HG03575 (cell line): ENCODE measurements at regions not wholly inside any gene's neighbourhood (a gene's known extent, or its start where the extent isn't known, plus 50 kb on each side); places are given as distances from the start of the nearest gene placed in this dataset.

ENCODE experiments used
- ATAC-seq: cut with Tn5 transposase; IDR thresholded peaks from one replicate; pipeline ENCODE4 v1.9.1; 2021; ENCODE audit not compliant: unreplicated experiment, insufficient number of reproducible peaks, low FRiP score; ENCODE audit errors: extremely low read depth

- no peak for ATAC-seq
Measured at GRCh38 chr10:128950159-128950915, 516.7 kb upstream of the MGMT start.

DNA sequence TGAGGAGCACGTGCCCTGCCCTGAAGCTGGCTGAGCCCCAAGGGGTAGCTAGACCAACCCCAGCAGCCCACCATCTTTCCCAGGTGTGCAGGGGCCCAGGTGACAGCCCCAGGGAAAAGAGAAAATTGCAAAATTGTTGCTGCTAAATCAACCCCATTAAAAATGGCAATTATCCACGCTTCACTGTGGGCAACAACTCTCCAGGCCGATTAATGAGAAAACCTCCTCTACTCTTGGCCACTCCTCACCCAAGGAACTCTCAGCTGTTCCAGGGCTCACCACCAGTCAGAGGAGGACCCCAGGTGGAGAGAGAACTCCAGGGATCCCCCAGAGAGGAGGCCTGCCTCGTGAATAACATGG is 516.1 kb upstream of the MGMT start:
- ATAC-seq = no peak

- no peak for ATAC-seq
Measured at GRCh38 chr10:128952856-128953255, 514.2 kb upstream of the MGMT start.

DNA sequence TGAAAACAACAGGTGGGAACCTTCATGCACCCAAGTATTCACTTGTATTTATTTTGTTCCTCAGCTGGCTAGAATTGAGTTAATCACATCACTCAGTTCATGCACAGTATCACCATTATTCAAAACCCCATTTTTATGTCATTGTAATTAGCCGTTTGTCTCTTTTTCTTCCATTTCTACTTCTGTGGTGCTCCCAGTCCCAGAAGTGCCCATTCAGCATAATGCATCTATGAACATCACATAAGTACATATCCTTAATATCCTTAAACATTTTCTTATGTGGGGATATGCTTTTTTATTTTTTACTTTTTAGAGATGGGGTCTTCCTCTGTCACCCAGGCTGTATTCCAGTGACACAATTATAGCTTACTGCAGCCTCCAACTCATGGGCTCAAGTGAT is 510.9 kb upstream of the MGMT start:
- no peak for ATAC-seq

- no peak for ATAC-seq
Measured at GRCh38 chr10:128957221-128957620, 509.8 kb upstream of the MGMT start.

GRCh38 chr10:128958834-128959690 is 508.0 kb upstream of the MGMT start:
- no peak for ATAC-seq

DNA sequence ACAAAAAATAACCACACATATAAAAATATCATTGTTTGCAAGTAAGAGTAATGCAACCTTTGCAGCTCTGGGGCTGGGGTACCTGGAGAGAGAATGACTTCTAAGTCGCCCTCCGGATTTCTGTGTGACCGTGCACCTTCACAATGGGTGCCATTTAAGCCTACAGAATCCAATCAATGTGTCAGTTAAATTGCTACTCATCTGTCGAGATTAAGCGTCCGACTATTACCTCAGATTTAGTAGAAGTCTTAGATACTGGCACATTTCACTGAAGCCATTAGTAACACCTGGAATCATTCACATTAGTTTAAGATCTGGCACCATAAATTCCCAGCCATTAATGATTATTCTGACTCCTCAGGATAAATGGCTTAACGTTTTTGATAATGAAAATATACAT is 507.3 kb upstream of the MGMT start:
- no peak for ATAC-seq

DNA sequence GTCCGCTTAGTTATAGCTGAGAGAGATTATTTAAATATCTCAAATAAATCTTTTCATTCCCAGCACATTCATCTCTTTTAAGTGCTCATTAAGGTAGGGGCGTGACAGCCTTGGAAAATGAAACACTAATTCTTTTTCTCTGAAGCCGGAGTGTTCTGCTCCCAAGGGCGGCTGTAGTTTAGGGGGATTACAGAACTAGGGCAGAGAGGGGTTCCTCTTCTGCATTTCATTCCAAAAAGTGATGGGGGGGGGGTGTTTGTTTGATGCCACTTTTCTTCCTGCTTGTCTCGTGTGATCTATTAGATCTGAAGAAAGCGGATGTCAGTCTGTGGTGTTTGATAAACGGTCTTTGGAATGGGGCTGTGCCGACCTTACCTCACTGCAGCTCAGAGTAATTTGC is 506.5 kb upstream of the MGMT start:
- no peak for ATAC-seq

- ATAC-seq = no peak
Measured at GRCh38 chr10:128962182-128962581, 504.9 kb upstream of the MGMT start.

DNA sequence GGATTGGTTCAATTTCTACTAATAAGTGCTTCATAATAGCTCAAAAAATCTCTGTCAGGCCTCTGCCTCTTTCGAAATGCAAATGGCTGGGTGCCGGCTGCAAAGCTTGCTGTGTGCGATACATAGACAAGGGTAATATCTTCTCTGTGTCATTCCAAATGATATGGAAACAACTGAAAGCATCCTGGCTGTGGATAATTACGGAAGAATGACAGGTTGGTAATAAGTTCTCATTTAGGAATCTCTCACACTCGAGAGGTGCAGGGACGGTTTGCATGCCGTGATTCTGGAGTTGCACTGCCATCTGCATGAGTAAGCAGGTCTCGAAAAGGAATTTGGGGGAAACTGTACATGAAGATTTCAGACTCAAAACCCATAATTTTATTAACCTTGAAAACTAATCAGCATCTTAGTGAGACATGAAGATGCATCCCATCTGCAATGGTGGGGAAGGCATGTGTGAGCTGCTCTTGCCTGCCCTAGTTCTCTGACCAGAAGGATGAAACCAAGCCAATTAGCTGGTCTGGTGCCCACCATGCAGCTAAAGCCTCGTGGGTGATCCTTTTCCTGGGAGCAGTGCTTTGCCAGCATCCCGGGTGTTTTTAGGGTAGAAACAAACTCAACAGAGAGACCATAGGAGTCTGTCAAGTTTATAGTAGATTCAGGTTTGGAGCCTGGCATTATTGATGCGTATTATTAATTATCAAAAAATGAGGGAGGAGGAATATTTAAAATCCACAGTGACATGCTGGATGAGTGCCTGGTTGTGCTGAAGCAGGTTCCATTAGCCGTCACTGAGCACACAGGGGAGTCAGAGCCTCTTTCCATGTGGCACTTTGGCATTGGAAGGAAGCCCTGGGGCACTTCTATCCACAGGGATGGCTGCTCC is 503.6 kb upstream of the MGMT start:
- no peak for ATAC-seq

DNA sequence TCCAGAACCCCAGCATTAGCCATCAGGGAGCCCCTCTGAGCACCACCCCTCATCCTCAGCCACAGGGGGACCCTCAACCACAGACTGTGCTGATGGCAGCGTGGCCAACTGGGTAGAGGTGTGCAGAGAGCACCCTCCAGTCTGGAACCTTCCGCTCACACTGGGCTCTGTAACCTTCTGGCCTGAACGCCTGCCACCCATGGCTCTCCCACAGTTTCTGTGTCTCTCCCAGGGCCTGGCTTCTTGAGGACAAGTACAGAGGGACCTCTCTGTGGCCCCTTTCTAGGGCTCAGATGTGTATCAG is 503.0 kb upstream of the MGMT start:
- ATAC-seq = no peak

- ATAC-seq = no peak
Measured at GRCh38 chr10:128967980-128968756, 498.9 kb upstream of the MGMT start.

DNA sequence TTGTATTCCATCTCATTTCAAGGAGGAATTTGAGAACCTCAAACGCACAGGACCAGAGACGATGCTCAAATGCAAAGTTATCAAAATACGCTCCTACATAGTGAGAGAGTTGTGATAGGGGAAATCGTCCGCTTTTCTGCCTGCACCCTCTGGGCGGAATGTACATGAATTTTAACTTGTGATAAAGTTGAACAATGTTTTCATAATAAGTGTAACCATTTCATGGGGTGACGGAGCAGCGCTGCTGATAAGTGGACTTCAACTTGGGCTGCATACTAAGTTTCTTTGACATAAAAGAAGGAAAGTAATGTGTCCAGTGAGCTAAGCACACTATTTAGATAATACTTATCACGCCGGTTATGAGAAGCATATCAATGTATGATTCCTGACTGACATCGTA is 497.5 kb upstream of the MGMT start:
- ATAC-seq = no peak

GRCh38 chr10:128971374-128972035 is 495.5 kb upstream of the MGMT start:
- no peak for ATAC-seq

DNA sequence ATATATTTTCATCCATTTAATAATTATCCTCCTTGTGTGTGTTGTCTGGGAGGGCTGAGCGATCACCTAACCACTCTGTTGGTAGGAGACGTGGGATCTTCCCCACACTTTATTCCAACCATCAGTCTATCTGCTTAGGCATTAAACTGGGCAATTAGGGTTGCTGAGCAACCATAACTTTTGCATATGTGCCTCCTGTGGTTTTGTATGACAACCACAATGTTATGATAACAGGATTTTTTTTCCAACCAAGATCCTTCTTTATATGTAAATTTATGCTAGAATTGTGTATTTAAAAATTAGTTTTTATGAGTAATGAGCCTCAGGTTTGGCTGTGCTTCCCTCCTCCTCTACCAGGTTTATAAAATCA is 495.0 kb upstream of the MGMT start:
- no peak for ATAC-seq

GRCh38 chr10:128973221-128973620 is 493.8 kb upstream of the MGMT start:
- ATAC-seq = no peak

- ATAC-seq = no peak
Measured at GRCh38 chr10:128976856-128977255, 490.2 kb upstream of the MGMT start.

DNA sequence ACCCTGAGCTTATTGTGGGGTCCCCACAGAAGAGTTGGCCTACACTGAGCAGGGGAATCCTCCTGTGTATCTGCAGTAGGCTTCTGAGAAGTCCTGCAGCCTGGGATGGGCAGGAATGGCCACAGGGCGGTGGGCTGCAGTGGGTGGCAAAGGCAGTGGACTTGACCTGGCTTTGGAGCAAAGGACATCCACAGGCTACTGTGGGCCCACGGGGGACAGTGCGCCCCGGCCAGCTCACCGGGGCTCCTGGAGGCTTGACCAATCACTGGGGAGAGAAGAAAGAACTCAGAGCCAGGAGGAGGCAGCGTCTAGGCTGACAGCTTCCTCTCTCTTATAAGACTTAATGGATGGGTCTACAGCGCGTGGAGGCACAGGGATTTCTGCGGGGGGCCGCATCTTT is 488.8 kb upstream of the MGMT start:
- no peak for ATAC-seq

- no peak for ATAC-seq
Measured at GRCh38 chr10:128979405-128979804, 487.6 kb upstream of the MGMT start.
